KMS-11 (cell line): ENCODE measurements at regions not wholly inside any gene's neighbourhood (a gene's known extent, or its start where the extent isn't known, plus 50 kb on each side); places are given as distances from the start of the nearest gene placed in this dataset.

Source experiments
- H2AFZ ChIP-seq: fragments of 200-600 bp; sonication (generic); 2 replicates; pipeline ENCODE4 v1.6.1; 2016; ENCODE audit warnings: antibody characterized with exemption, mixed run types, low read depth
- H3K27ac ChIP-seq: fragments of 200-600 bp; sonication (generic); 2 replicates; pipeline ENCODE4 v1.6.1; 2016; ENCODE audit warnings: mild to moderate bottlenecking, mixed run types
- H3K27me3 ChIP-seq: fragments of 200-600 bp; sonication (generic); 2 replicates; pipeline ENCODE4 v1.6.1; 2017; ENCODE audit warnings: mild to moderate bottlenecking, low read depth, mixed run types, moderate library complexity; ENCODE audit not compliant: insufficient read depth
- H3K36me3 ChIP-seq: fragments of 200-600 bp; sonication (generic); 2 replicates; pipeline ENCODE4 v1.6.1; 2017; ENCODE audit warnings: mild to moderate bottlenecking, mixed run types; ENCODE audit not compliant: insufficient read depth
- H3K4me1 ChIP-seq: fragments of 200-600 bp; sonication (generic); 2 replicates; pipeline ENCODE4 v1.6.1; 2016; ENCODE audit warnings: mild to moderate bottlenecking, low read depth, mixed run types; ENCODE audit not compliant: poor library complexity, severe bottlenecking
- H3K4me2 ChIP-seq: fragments of 200-600 bp; sonication (generic); 2 replicates; pipeline ENCODE4 v1.7.0; 2016; ENCODE audit warnings: mild to moderate bottlenecking, mixed run types
- H3K4me3 ChIP-seq: fragments of 200-600 bp; sonication (generic); IDR thresholded peaks from 2 replicates; pipeline ENCODE4 v1.6.1; 2017; ENCODE audit warnings: low read depth, low read length, mixed read lengths; ENCODE audit not compliant: insufficient read depth
- H3K79me2 ChIP-seq: fragments of 200-600 bp; sonication (generic); 2 replicates; pipeline ENCODE4 v1.6.1; 2016; ENCODE audit warnings: low read depth, mixed run types; ENCODE audit not compliant: insufficient read depth
- H3K9ac ChIP-seq: fragments of 200-600 bp; sonication (generic); 2 replicates; pipeline ENCODE4 v1.6.1; 2016; ENCODE audit warnings: mild to moderate bottlenecking, mixed run types
- H4K20me1 ChIP-seq: fragments of 200-600 bp; sonication (generic); 2 replicates; pipeline ENCODE4 v1.6.1; 2016; ENCODE audit warnings: mild to moderate bottlenecking, mixed run types; ENCODE audit not compliant: insufficient read depth
- CTCF ChIP-seq: fragments of 200-600 bp; sonication (generic); conservative IDR thresholded peaks from 2 replicates; pipeline ENCODE4 v1.6.1; 2017; ENCODE audit warnings: low read depth, mild to moderate bottlenecking, antibody characterized with exemption, low read length, moderate library complexity, mixed read lengths

DNA sequence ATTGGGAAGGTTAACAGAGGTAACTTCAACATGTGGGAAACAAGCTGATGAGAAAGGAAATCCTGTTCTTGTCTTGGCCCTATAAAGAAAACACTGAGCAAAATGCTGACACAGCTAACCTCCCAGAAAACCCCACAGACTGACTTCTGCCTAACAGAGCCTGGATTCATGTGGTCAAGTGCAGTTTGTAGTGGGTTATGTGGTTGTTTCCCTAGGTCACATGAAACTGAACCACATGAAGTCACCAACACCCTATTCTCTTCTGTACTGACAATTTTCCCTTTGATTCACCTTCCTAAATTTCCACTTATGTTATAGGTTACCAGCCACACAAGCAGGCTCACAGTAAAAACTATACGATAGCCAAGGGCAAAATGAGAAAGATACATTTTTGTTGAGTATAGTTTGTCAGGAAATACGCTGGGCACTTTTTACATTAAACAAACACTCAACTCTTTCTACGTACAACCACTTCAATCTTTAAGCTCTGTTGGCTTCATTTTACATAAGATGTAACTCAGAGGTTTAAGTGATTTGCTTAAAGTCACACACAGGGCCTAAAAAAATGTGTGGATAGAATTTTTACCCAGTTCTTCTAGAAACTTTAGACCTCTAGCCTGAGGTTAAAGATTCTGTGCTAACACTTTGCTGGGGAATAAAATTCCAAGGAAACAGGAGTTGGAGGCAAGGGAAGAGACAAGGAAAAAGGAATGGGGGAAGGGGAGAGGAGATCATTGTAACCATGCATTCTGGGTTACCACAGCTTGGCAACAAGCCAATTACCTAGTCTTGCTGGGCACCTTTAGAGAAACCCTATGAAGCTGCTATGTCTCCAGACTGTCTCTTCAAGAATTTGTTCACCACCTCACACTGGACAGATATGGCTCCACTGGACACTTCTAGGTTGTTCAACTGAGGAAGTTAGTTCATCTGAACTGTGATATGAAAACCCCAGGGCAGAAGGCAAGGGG is 601.6 kb upstream of the USP24 start:
- Histone ChIP-seq H3K4me1 (peaks cover 31% of the 10 kb centered on the region), H4K20me1 (no peaks in the 10 kb centered on the region), H3K27ac (peak overlapping the region; percentile 39; the same call in 1 of the 2 replicates), H2AFZ (no peak overlapping the region), H3K4me3 (no peak overlapping the region), H3K27me3 (no peaks in the 10 kb centered on the region), H3K36me3 (no peaks in the 10 kb centered on the region), H3K9ac (no peak overlapping the region), H3K79me2 (no peaks in the 10 kb centered on the region), H3K4me2 (peak overlapping the region; percentile 55)
- TF ChIP-seq CTCF: no peak

- no peaks in the 10 kb centered on the region for H3K27me3 ChIP-seq
- no peaks in the 10 kb centered on the region for H3K36me3 ChIP-seq
- peaks cover 31% of the 10 kb centered on the region for H3K4me1 ChIP-seq
- TF ChIP-seq CTCF: no peak
- no peak overlapping the region for H3K4me3 ChIP-seq
- peak overlapping the region; percentile 54; the same call in 1 of the 2 replicates for H3K4me2 ChIP-seq
- peak overlapping the region; percentile 39; the same call in 1 of the 2 replicates for H3K27ac ChIP-seq
- no peak overlapping the region for H2AFZ ChIP-seq
- no peaks in the 10 kb centered on the region for H3K79me2 ChIP-seq
- H3K9ac ChIP-seq: no peak overlapping the region
- no peaks in the 10 kb centered on the region for H4K20me1 ChIP-seq
Observed at GRCh38 chr1:55815745-55816455, 600.7 kb upstream of the USP24 start.

- no peaks in the 10 kb centered on the region for H3K27me3 ChIP-seq
- no peak overlapping the region for H3K27ac ChIP-seq
- no peaks in the 10 kb centered on the region for H3K79me2 ChIP-seq
- H3K4me1 ChIP-seq: peaks cover 31% of the 10 kb centered on the region
- no peaks in the 10 kb centered on the region for H4K20me1 ChIP-seq
- H3K36me3 ChIP-seq: no peaks in the 10 kb centered on the region
- TF ChIP-seq CTCF: no peak
- no peak overlapping the region for H3K4me2 ChIP-seq
- no peak overlapping the region for H3K4me3 ChIP-seq
- H2AFZ ChIP-seq: no peak overlapping the region
- no peak overlapping the region for H3K9ac ChIP-seq
Observed at GRCh38 chr1:55814967-55815366, 599.8 kb upstream of the USP24 start.

GRCh38 chr1:55813618-55814017 is 598.5 kb upstream of the USP24 start:
- Histone ChIP-seq H2AFZ (no peak overlapping the region), H3K36me3 (no peaks in the 10 kb centered on the region), H3K79me2 (no peaks in the 10 kb centered on the region), H3K4me3 (no peak overlapping the region), H3K4me2 (no peak overlapping the region), H3K4me1 (peaks cover 31% of the 10 kb centered on the region), H3K27me3 (no peaks in the 10 kb centered on the region), H3K9ac (no peak overlapping the region), H3K27ac (no peak overlapping the region), H4K20me1 (no peaks in the 10 kb centered on the region)
- TF ChIP-seq CTCF: no peak
